ENCODE measurements at regions not wholly inside any gene's neighbourhood (a gene's known extent, or its start where the extent isn't known, plus 50 kb on each side); places are given as distances from the start of the nearest gene placed in this dataset.

- no peak overlapping the region for H3K27ac ChIP-seq
- DNase-seq = no peak
- no peaks in the 10 kb centered on the region for H3K27me3 ChIP-seq
- TF ChIP-seq POLR2A (IDR thresholded peaks at IDR 0.05) (no peak), CTCF (IDR thresholded peaks at IDR 0.05) (no peak)
- H3K4me1 ChIP-seq = no peaks in the 10 kb centered on the region
- no peak overlapping the region for H3K4me3 ChIP-seq
- intact Hi-C loops (cut with DNase I; ENCODE audit: low total_unique reads) = no loop called here
- no peaks in the 10 kb centered on the region for H3K9me3 ChIP-seq
- no peaks in the 10 kb centered on the region for H3K36me3 ChIP-seq (ENCODE audit: low read depth, missing control alignments)
- WGBS, 2 donors = 90 to 93% methylated on average over 8 of the region's 8 CpGs
Measured at GRCh38 chr7:46651561-46652088, 730.6 kb upstream of the IGFBP3 start.

- 85 to 90% methylated on average over 2 of the region's 2 CpGs for WGBS, 2 donors
- H3K4me3 ChIP-seq = no peak overlapping the region
- H3K36me3 ChIP-seq (ENCODE audit: low read depth, missing control alignments) = no peaks in the 10 kb centered on the region
- H3K27ac ChIP-seq = no peak overlapping the region
- no peak for DNase-seq
- TF ChIP-seq POLR2A (IDR thresholded peaks at IDR 0.05) (no peak), CTCF (IDR thresholded peaks at IDR 0.05) (no peak)
- H3K27me3 ChIP-seq = no peaks in the 10 kb centered on the region
- intact Hi-C loops (cut with DNase I; ENCODE audit: low total_unique reads) = no loop called here
- H3K9me3 ChIP-seq = no peaks in the 10 kb centered on the region
- H3K4me1 ChIP-seq = no peaks in the 10 kb centered on the region
Measured at GRCh38 chr7:46651070-46651469, 730.0 kb upstream of the IGFBP3 start.

- no peak overlapping the region for H3K27ac ChIP-seq
- WGBS, 2 donors = 46 to 48% methylated on average over 2 of the region's 2 CpGs
- no peaks in the 10 kb centered on the region for H3K27me3 ChIP-seq
- no peak for DNase-seq
- no peaks in the 10 kb centered on the region for H3K4me1 ChIP-seq
- TF ChIP-seq POLR2A (IDR thresholded peaks at IDR 0.05) (no peak), CTCF (IDR thresholded peaks at IDR 0.05) (no peak)
- no peaks in the 10 kb centered on the region for H3K9me3 ChIP-seq
- no peaks in the 10 kb centered on the region for H3K36me3 ChIP-seq (ENCODE audit: low read depth, missing control alignments)
- H3K4me3 ChIP-seq = no peak overlapping the region
- intact Hi-C loops (cut with DNase I; ENCODE audit: low total_unique reads) = no loop called here
Measured at GRCh38 chr7:46649876-46650275, 728.8 kb upstream of the IGFBP3 start.

GRCh38 chr7:46637793-46638735 is 717.0 kb upstream of the IGFBP3 start:
- Histone ChIP-seq H3K27me3 (no peaks in the 10 kb centered on the region), H3K27ac (no peak overlapping the region), H3K36me3 (ENCODE audit: low read depth, missing control alignments) (no peaks in the 10 kb centered on the region), H3K4me1 (no peaks in the 10 kb centered on the region), H3K9me3 (no peaks in the 10 kb centered on the region), H3K4me3 (no peak overlapping the region)
- intact Hi-C loops (cut with DNase I; ENCODE audit: low total_unique reads) = no loop called here
- no peak for DNase-seq
- TF ChIP-seq POLR2A (IDR thresholded peaks at IDR 0.05) = no peak
- no peak for TF ChIP-seq CTCF (IDR thresholded peaks at IDR 0.05)
- 66 to 76% methylated on average over 10 to 12 of the region's 12 CpGs for WGBS, 2 donors
